ENCODE measurements at regions not wholly inside any gene's neighbourhood (a gene's known extent, or its start where the extent isn't known, plus 50 kb on each side); places are given as distances from the start of the nearest gene placed in this dataset.
"Not testable (repeated sequence)": the region's sequence is repeated elsewhere in the genome, so short reads cannot be mapped to it uniquely, and the experiment has no call there.

- no peak for DNase-seq
Observed at GRCh38 chr16:17568239-17568638, 97.5 kb upstream of the XYLT1 start.

- no peak for DNase-seq
Observed at GRCh38 chr16:17567455-17567854, 96.7 kb upstream of the XYLT1 start.

- DNase-seq: no peak
Observed at GRCh38 chr16:17566656-17567450, 96.1 kb upstream of the XYLT1 start.

DNA sequence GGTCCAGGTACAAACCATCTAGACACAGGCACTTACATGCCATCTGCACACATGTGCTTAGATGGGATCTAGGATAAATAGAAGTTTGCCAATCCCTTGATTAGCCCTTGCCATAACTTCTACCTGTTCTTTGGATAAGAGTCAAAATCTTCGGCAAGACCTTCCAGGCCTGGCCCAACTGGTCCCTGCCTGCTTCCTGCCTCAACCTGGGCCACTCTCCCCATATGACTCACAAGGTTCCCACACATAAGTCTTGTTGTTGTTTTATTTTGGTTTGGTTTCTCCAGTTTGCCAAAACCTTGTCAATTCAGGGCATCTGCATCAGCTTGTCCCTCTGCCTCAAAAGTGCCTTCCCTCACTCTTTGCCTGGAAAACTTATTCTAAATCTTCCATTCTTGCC, 95.3 kb upstream of the XYLT1 start:
- no peak for DNase-seq

- DNase-seq: no peak
Observed at GRCh38 chr16:17565605-17566004, 94.8 kb upstream of the XYLT1 start.

- no peak for DNase-seq
Observed at GRCh38 chr16:17564856-17565255, 94.1 kb upstream of the XYLT1 start.

- DNase-seq: no peak
Observed at GRCh38 chr16:17563323-17564091, 92.7 kb upstream of the XYLT1 start.

DNA sequence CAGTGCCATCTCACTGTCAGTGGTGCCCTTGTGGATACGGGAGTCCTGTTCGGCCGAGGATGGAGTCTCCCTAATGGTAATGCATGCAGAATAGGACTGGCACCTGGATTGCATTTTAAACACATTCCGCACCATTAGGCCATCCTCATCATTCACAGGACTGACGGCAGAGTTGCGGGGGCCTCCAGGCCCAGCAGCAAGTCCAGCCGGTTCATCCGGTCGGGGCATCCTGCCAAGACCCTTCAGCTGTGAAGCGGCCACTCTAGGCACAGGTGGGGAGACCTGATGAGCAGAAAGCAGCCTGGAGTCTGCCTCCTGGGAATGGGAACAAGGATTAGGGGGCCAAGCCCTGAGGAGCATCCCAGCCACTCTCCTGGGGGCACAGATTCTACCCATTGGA, 90.3 kb upstream of the XYLT1 start:
- no peak for DNase-seq

DNA sequence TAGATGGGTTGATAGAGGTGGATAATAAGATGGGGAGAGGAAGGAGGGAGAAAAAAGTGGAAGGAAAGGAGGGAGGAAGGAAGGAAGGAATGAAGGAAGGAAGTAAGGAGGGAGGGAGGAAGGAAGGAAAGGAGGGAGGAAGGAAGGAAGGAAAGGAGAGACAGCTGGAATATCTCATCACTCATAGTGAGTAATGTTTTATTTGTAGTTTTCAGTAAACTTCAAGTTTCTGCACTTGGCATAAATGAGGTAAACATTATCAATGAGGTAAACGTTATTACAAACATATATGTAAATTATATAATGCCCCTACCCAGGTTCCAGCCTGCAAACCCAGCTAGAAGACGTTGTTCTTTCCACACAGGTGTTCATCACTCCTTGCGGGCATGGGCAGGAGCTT, 89.8 kb upstream of the XYLT1 start:
- no peak for DNase-seq

DNA sequence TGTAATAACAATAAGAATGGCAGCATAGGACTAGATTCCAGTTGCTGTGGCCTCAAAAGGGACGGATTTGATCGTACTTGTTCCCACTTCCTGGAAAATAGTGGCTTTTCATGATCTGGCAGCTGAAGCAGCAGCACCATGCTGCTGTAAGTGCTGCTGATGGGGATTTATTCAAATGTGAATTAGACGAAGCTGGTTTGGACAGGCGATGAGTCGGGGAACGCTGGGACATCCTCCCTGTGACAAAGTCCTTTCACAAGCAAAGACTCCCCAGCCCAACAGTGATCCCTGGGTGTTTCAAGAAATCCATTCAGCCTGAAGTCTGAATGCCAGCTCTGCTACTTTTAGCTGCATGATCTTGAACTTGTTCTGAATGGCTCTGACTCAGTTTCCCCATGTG, 88.6 kb upstream of the XYLT1 start:
- DNase-seq: no peak

DNA sequence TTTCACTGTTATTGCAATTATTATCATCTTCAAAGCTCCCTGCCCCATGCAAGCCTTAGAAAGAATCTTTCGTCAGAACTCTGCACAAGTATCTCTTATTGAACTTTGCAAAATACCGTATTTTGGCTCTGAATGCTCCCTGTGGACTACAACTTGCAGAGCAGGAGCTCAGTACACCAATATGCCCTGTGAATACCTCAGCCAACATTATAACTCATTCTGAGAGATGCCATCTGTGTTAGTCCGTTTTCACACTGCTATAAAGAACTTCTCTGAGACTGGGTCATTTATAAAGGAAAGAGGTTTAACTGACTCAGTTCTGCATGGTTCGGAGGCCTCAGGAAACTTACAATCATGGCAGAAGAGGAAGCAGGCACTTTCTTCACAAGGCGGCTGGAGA, 87.2 kb upstream of the XYLT1 start:
- DNase-seq: no peak

DNA sequence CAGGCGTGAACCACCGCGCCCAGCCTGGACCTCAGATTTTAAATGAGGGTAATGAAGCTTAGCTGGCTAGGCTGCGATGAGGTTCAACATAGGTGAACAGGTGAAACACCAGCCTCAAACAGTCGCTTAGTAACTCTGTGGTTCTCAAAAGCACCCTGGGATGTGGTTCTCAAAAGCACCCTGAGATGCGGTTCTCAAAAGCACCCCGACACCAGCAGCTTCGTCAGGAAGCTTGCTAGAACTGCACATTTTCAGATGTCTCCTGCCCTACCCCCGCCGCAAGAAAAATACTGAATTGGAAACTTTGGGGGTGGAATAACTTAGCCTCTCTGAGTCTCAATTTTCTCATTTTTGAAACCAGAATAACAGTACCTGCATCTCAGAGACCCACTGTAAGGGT, 86.7 kb upstream of the XYLT1 start:
- DNase-seq: no peak

DNA sequence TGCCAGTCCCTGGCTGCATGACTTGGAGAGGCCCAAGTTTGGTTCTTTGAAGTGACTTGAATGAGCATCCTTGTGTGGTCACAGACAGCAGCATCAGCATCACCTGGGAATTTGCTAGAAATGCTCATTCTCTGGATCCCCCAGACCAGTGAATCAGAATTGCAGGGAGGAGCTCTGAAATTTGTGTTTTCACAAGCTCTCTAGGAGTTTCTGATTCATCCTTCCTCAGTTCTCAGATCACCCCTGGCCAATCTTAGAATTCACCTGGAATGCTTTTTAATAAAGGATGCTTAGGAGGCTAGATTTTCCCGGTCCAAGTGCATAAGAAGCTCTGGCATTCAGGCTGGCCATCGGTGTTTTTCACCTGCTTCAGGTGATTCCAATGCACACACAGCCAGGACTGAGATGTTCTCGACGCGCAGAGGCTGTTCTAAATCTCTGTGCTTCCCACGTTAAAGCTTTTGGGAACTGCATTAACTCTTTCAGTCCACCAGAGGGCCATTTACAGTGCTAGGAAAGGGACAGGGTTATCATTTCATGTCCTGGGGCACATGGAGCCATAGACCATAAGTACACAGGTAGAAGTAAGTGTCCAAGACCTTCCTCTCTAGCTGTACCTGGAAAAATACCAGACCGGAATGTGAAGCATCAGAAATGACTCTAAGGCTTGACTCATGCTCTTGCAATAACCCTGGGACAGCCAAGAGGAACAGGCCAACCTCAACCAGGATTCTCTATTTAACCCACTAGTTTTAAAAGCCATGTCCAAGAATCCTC, 85.7 kb upstream of the XYLT1 start:
- DNase-seq: no peak

GRCh38 chr16:17555176-17555575, 84.4 kb upstream of the XYLT1 start:
- DNase-seq: no peak

- DNase-seq: no peak
Observed at GRCh38 chr16:17552351-17552750, 81.6 kb upstream of the XYLT1 start.

DNA sequence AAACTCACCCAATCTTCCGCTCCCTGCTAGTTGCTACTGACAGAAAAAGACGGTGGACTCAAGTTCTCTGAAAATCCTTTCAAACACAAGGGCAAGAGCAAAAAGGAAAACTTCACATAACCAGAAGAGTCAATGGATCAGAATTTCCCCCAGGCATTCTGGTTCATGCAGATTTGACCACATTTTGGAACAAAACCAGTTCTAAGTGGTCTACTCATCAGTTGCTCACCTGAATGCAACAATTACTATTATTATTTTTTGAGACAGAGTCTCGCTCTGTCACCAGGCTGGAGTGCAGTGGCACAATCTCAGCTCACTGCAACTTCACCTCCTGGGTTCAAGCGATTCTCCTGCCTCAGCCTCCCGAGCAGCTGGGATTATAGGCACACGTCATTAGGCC, 80.9 kb upstream of the XYLT1 start:
- DNase-seq: not testable (repeated sequence)

DNA sequence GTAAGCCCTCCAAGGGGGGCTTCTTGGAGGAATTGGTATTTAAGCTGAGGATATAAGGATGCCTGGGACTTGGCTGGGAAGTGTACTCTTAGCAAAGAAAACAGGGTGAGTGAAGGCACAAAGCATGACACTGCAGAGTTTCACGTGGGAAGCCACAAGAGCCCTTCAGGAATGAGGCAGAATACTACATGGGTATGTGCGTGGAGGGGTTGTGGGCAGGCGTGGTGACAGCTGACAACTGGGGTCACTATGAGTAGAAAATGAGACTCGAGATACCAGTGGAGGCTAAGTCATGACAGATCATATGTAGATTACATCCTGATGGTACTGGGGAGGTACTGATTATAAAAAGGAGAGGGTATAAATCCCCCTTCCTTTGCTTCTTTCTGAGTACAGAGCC, 78.1 kb upstream of the XYLT1 start:
- DNase-seq: no peak

GRCh38 chr16:17544785-17545184, 74.0 kb upstream of the XYLT1 start:
- no peak for DNase-seq

GRCh38 chr16:17544304-17544703, 73.5 kb upstream of the XYLT1 start:
- no peak for DNase-seq

DNA sequence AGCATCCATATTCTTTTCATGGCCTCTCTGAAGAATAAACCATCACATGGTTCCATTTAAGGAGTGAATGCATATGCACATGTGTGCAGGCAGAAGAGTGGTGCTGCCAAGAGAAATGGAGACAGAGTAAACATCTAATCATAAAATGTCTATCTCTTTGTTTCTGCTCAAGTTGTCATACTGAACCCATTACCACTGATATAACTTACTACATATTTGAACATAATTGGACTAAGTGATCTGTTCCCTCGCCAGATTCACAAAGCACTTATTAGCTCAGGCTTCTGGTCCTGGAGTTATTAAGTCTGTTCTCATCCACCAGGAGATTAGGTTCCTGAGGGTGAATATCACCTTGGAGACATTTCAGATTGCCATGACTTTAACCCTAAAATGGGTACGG, 72.3 kb upstream of the XYLT1 start:
- no peak for DNase-seq

DNA sequence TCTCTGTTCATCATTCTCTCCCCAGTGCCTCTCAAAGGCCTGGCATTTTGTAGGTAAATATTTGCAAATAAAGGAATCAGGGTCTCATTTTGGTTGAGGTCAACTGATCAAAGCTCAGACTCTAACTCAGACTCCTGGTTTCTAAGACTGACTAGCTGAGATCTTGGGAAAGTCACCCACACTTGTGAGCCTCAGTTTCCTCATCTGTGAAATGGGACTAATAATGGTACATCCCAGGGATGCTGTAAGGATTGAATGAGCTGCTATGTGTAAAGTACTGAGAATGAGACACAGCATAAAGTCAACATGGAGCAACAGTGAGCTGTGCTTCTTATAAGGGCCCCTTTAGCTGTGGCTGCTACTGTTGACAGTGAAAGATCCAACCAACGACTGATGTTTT, 70.6 kb upstream of the XYLT1 start:
- no peak for DNase-seq

GRCh38 chr16:17538927-17539326, 68.2 kb upstream of the XYLT1 start:
- DNase-seq: no peak

GRCh38 chr16:17532338-17532995, 61.7 kb upstream of the XYLT1 start:
- no peak for DNase-seq

Measured in right forelimb (tissue), 1 donor.